ENCODE measurements at regions not wholly inside any gene's neighbourhood (a gene's known extent, or its start where the extent isn't known, plus 50 kb on each side); places are given as distances from the start of the nearest gene placed in this dataset.

- TF ChIP-seq PKNOX1 (IDR thresholded peaks at IDR 0.05) = no peak
- no peak for TF ChIP-seq RFX5 (IDR thresholded peaks at IDR 0.05; ENCODE audit: low read depth, low read length)
- no peak for TF ChIP-seq PBX3 (IDR thresholded peaks at IDR 0.05; ENCODE audit: insufficient replicate concordance, low read depth, low read length)
- no peak for TF ChIP-seq SPI1 (IDR thresholded peaks at IDR 0.05; ENCODE audit: borderline replicate concordance, insufficient read depth, low read depth, low read length)
- no peak for TF ChIP-seq ZNF622 (IDR thresholded peaks at IDR 0.05)
- TF ChIP-seq ZNF384 (IDR thresholded peaks at IDR 0.05; ENCODE audit: borderline replicate concordance, low read depth, low read length) = no peak
- TF ChIP-seq MEF2A (IDR thresholded peaks at IDR 0.05; ENCODE audit: insufficient read depth, low read depth, low read length) = no peak
- TF ChIP-seq STAT3 (IDR thresholded peaks at IDR 0.05; ENCODE audit: low read depth, low read length) = no peak
- TF ChIP-seq SREBF2 (IDR thresholded peaks at IDR 0.05; ENCODE audit: low read length) = no peak
- TF ChIP-seq FOXK2 (IDR thresholded peaks at IDR 0.05) = no peak
- no peak for TF ChIP-seq ZNF24 (IDR thresholded peaks at IDR 0.05)
- TF ChIP-seq POLR2A (IDR thresholded peaks at IDR 0.05; ENCODE audit: low read depth, low read length) = no peak
- no peak for TF ChIP-seq DPF2 (IDR thresholded peaks at IDR 0.05)
Observed at GRCh38 chr3:110383356-110383755, 688.3 kb upstream of the NECTIN3 start (continued).

- intact Hi-C loops (cut with micrococcal nuclease; ENCODE audit: unreplicated experiment) = no loop called here
- ChIA-PET POLR2A (no interaction called here), CTCF (no interaction called here), RAD21 (ENCODE audit: unreplicated experiment) (no interaction called here), SMC1A (ENCODE audit: uncharacterized antibody, unreplicated experiment) (no interaction called here)
- H3K4me1 ChIP-seq (ENCODE audit: control insufficient read depth, insufficient read depth, low read length) = no peaks in the 10 kb centered on the region
- H3K4me3 ChIP-seq = no peak overlapping the region
- ATAC-seq = no peak
- no peak overlapping the region for H2AFZ ChIP-seq (ENCODE audit: control insufficient read depth, low read depth, low read length)
- no TSS peak for BruUV-seq (replicated peaks)
- no peaks in the 10 kb centered on the region for H4K20me1 ChIP-seq (ENCODE audit: control insufficient read depth, insufficient read depth)
- H3K27me3 ChIP-seq (replicated peaks in 1 of 2; ENCODE audit: control insufficient read depth in 2 of 2, insufficient read depth in 2 of 2, low read length in 1 of 2) = no peaks in the 10 kb centered on the region
- no peaks in the 10 kb centered on the region for H3K79me2 ChIP-seq (ENCODE audit: control insufficient read depth, insufficient read depth, low read length)
- no peak overlapping the region for H3K27ac ChIP-seq (ENCODE audit: control insufficient read depth, insufficient read depth)
- FAIRE-seq = no peak
- 3% methylated on average over 3 of the region's 3 CpGs for WGBS (ENCODE audit: insufficient coverage, insufficient replicate concordance, low lambda C conversion rate, missing lambda C conversion rate)
- no peak overlapping the region for H3K4me2 ChIP-seq (ENCODE audit: control insufficient read depth, insufficient read depth)
- DNase-seq (ENCODE audit: low read depth, low spot score) = no peak
- no peak overlapping the region for H3K9ac ChIP-seq (ENCODE audit: control insufficient read depth, insufficient read depth, low read length)
- in situ Hi-C loops (cut with MboI) = no loop called here
- H3K36me3 ChIP-seq (ENCODE audit: control insufficient read depth in 2 of 2, insufficient read depth in 2 of 2, low read length in 1 of 2) = no peaks in the 10 kb centered on the region
- no peaks in the 10 kb centered on the region for H3K9me3 ChIP-seq (replicated peaks; ENCODE audit: control insufficient read depth, insufficient read depth, low read length)
- TF ChIP-seq ZNF592 (IDR thresholded peaks at IDR 0.05) = no peak
- no peak for TF ChIP-seq LARP7 (IDR thresholded peaks at IDR 0.05)
- TF ChIP-seq STAT1 (conservative IDR thresholded peaks at IDR 0.05) = no peak
- no peak for TF ChIP-seq IRF5 (IDR thresholded peaks at IDR 0.05; ENCODE audit: borderline replicate concordance)
- no peak for TF ChIP-seq TCF7 (IDR thresholded peaks at IDR 0.05; ENCODE audit: borderline replicate concordance)
- no peak for TF ChIP-seq EGR1 (IDR thresholded peaks at IDR 0.05; ENCODE audit: borderline replicate concordance in 1 of 2, low read depth in 2 of 2, low read length in 2 of 2)
Observed at GRCh38 chr3:110384601-110385000, 687.0 kb upstream of the NECTIN3 start.

Data from GM12878 (cell line).